ENCODE measurements at regions not wholly inside any gene's neighbourhood (a gene's known extent, or its start where the extent isn't known, plus 50 kb on each side); places are given as distances from the start of the nearest gene placed in this dataset.
A peak's percentile ranks its signal among the peaks of the same experiment; 100 is the strongest.

DNA sequence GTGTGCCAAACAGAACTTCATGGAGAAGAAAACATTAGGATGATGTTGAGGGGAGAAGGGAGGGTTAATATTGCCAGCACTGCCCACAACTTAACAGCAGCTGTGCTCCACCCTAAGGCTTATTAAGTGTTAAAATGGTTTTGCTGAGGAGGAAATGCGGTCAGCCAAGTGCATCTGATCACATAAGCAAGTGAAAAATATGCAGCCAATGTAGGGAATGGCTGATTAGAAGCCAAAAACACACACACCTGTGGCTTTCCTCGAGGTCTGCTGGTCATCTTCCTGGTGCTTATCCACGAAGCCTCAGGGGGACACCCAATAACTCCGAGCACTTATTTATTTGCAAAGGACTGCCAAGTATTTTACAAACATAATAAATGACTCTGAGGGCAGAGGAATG is 66.3 kb upstream of the GPR45 start:
- TF ChIP-seq CTCF (IDR thresholded peaks at IDR 0.05; ENCODE audit: control extremely low read depth, extremely low read depth, low read depth, missing control alignments), result no peak
- POLR2A ChIA-PET, result no interaction called here
- DNase-seq (ENCODE audit: extremely low spot score), result no peak
- CTCF ChIA-PET, result interaction anchor here (1.0 to 1.4 kb wide), 2 partner anchors 8 to 60 kb away, joined by 3 read pairs; no protein-coding TSS in a partner anchor

DNA sequence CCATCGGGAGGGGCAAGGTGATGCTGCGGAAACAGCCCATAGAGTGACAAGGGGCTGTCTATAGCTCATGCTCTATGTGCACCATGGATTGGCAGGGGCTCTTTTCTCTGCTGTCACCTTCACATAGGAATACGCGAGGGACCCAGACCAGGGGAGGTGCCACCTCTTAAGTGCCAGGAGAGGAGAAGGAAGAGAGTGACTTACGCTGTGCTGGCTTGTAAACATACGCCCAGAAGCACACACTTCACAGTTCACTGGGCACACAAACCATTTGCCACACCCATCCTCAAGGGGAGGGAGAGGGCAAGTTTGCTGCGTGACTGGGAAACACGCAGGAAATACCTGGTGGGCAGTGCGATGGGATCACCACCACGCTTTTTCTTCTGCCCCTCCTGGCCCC is 65.1 kb upstream of the GPR45 start:
- no peak for TF ChIP-seq CTCF (IDR thresholded peaks at IDR 0.05; ENCODE audit: control extremely low read depth, extremely low read depth, low read depth, missing control alignments)
- POLR2A ChIA-PET, result no interaction called here

GRCh38 chr2:105177008-105177407 is 64.5 kb upstream of the GPR45 start:
- ChIA-PET POLR2A (no interaction called here), CTCF (no interaction called here)
- TF ChIP-seq CTCF (IDR thresholded peaks at IDR 0.05; ENCODE audit: control extremely low read depth, extremely low read depth, low read depth, missing control alignments), result no peak
- no peak for DNase-seq (ENCODE audit: extremely low spot score)

More for the DNA sequence above, 65.1 kb upstream of the GPR45 start:
- DNase-seq (ENCODE audit: extremely low spot score), result no peak
- CTCF ChIA-PET, result interaction anchor here (1.0 to 1.4 kb wide), 2 partner anchors 9 to 61 kb away, joined by 3 read pairs; no protein-coding TSS in a partner anchor

DNA sequence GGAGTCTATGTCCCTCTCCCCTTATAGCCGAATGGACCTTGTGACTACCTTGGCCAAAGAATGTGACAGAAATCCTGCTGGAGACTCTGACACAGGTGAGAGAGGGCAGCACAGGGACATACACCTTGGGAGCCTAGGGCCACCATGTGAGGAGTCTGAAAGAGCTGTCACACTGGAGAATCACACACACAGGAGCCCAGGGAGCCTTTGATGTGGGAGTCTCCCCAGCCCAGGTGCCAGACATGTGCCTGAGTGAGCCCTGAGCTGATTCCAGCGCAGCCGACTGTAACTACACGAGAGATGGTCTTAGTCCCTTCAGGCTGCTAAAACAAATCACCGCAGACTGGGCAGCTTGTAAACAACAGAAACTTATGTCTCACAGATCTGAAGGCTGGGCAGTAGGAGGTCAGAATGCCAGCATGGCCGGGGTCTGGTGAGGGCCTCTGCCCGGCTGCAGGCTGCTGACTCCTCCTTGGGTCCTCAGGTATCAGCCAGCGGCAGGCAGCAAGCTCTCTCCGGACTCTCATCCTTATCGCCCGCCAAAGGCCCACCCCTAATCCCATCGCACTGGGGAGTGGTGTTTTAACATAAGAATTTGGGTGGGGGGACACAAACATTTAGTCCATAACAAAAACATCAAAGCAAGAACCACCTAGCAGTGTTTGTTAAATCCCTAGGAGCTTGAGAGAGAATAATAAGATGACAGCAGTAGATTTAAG is 63.8 kb upstream of the GPR45 start:
- no peak for TF ChIP-seq CTCF (IDR thresholded peaks at IDR 0.05; ENCODE audit: control extremely low read depth, extremely low read depth, low read depth, missing control alignments)
- no peak for DNase-seq (ENCODE audit: extremely low spot score)
- ChIA-PET POLR2A (no interaction called here), CTCF (no interaction called here)

- ChIA-PET CTCF (interaction anchor here (0.9 to 1.2 kb wide), 4 partner anchors 11 to 65 kb away, joined by 3 to 5 read pairs (median 4); no protein-coding TSS in a partner anchor), POLR2A (no interaction called here)
- peak; percentile 41 for DNase-seq (ENCODE audit: extremely low spot score)
- TF ChIP-seq CTCF (IDR thresholded peaks at IDR 0.05; ENCODE audit: control extremely low read depth, extremely low read depth, low read depth, missing control alignments), result peak; percentile 14
These were observed 61.8 kb upstream of the GPR45 start for GRCh38 chr2:105179469-105180372.

GRCh38 chr2:105180491-105180972 is 61.0 kb upstream of the GPR45 start:
- no peak for DNase-seq (ENCODE audit: extremely low spot score)
- POLR2A ChIA-PET, result no interaction called here
- TF ChIP-seq CTCF (IDR thresholded peaks at IDR 0.05; ENCODE audit: control extremely low read depth, extremely low read depth, low read depth, missing control alignments), result no peak
- CTCF ChIA-PET, result interaction anchor here (1.0 to 2.1 kb wide), 4 partner anchors 10 to 66 kb away, joined by 3 to 5 read pairs (median 4); no protein-coding TSS in a partner anchor

Data from GM10248 (cell line).